Adrenal gland (tissue), 9 donors: ENCODE measurements at regions not wholly inside any gene's neighbourhood (a gene's known extent, or its start where the extent isn't known, plus 50 kb on each side); places are given as distances from the start of the nearest gene placed in this dataset.

Experiments
- DNase-seq, 7 donors: peaks; one replicate each; pipeline ENCODE4 v3.0.0-alpha.2; 2019 to 2020
- H3K27ac ChIP-seq, 5 donors: fragments of 200-600 bp; sonication (generic) in 4 of 5; 1 replicate in 3 of 5; 2 replicates in 2 of 5; pipeline versions ENCODE4 v1.5.1 to v1.8.0; 2016 to 2020; ENCODE audit warnings: mild to moderate bottlenecking in 1 of 5
- H3K27me3 ChIP-seq: fragments of 200-600 bp; 2 replicates; pipeline ENCODE4 v1.8.0; 2021
- H3K36me3 ChIP-seq, 2 donors: fragments of 200-600 bp; replicated peaks in 1 of 2; 1 replicate in 1 of 2; 2 replicates in 1 of 2; pipeline versions ENCODE4 v1.5.1 to v1.8.0; 2018 to 2022
- H3K4me1 ChIP-seq, 2 donors: fragments of 200-600 bp; replicated peaks in 1 of 2; 1 replicate in 1 of 2; 2 replicates in 1 of 2; pipeline versions ENCODE4 v1.5.1 to v1.8.0; 2018 to 2021
- H3K4me3 ChIP-seq, 4 donors: fragments of 200-600 bp; sonication (generic) in 3 of 4; one replicate each; pipeline ENCODE4 v1.5.1; 2016 to 2018
- H3K9me3 ChIP-seq, 3 donors: fragments of 200-600 bp; sonication (generic) in 1 of 3; replicated peaks in 1 of 3; 1 replicate in 2 of 3; 2 replicates in 1 of 3; pipeline versions ENCODE4 v1.5.1 to v1.8.0; 2016 to 2021
- POLR2A ChIP-seq, 2 donors: fragments of 450-650 bp; IDR thresholded peaks; one replicate each; pipeline ENCODE4 v1.6.1; 2017; ENCODE audit warnings: antibody characterized with exemption in 2 of 2, mild to moderate bottlenecking in 2 of 2, moderate library complexity in 1 of 2
- WGBS, 4 donors: extraction: QIAGEN DNeasy Blood & Tissue Kit in 2 of 4; methylation state at CpG; one replicate each; pipeline versions ENCODE4 v1.1.5 to v1.1.7; 2013 to 2017; 5-methylcytosine and 5-hydroxymethylcytosine counted together
- intact Hi-C, 2 donors: fragments of 100-400 bp; cut with DNase I; formaldehyde crosslinking; loops; one replicate each; pipeline versions ENCODE4 v1.14.1 to v1.15.0; 2022 to 2023
- TF ChIP-seq, protein P1 (sequence below), 6 experiments: fragments of 450-650 bp in 4 of 6; fragments of 200-600 bp in 2 of 6; sonication (generic) in 1 of 6; IDR thresholded peaks; 1 replicate in 5 of 6; 2 replicates in 1 of 6; pipeline versions ENCODE4 v1.5.1 to v1.8.0; 2016 to 2021; ENCODE audit warnings: antibody characterized with exemption in 6 of 6, mild to moderate bottlenecking in 2 of 6, moderate library complexity in 1 of 6
- donor health status: healthy with polysubstance abuse.
- donor health status: Bipolar disorder and iron deficiency.
- donor health status: DM: yes; HTN: yes; CAD: no.
- donor health status: DM: no; HTN: no; CAD: no.
- donor health status: DM: no; HTN: no; CAD: no.

DNA sequence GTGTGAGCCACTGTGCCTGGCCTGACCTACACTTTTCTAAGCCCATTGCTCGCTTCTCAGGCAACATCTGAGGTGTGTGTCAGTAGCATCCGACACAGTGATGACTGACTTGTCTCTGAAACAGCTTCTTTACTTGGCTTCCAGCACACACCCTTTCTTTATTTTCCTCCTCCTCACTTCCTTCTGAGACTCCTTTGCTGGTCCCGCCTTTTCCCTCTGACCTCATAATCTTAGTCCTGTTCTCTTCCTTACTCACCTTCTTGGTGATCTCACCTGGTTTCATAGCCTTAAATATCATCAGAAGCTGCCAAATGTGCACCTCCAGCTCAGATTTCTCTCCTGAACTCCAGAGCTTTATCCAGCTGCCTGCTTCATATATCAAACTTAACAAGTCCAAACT is 66.6 kb upstream of the PELI1 start:
- intact Hi-C loops, result no loop called here
- Histone ChIP-seq H3K4me3 (no peak overlapping the region), H3K9me3 (no peaks in the 10 kb centered on the region), H3K4me1 (no peaks in the 10 kb centered on the region), H3K27me3 (no peaks in the 10 kb centered on the region), H3K36me3 (no peaks in the 10 kb centered on the region), H3K27ac (no peak overlapping the region)
- no peak for DNase-seq
- WGBS, 4 donors, result 88 to 97% (median 92%) methylated on average over 3 of the region's 3 CpGs
- TF ChIP-seq, protein P1, sequence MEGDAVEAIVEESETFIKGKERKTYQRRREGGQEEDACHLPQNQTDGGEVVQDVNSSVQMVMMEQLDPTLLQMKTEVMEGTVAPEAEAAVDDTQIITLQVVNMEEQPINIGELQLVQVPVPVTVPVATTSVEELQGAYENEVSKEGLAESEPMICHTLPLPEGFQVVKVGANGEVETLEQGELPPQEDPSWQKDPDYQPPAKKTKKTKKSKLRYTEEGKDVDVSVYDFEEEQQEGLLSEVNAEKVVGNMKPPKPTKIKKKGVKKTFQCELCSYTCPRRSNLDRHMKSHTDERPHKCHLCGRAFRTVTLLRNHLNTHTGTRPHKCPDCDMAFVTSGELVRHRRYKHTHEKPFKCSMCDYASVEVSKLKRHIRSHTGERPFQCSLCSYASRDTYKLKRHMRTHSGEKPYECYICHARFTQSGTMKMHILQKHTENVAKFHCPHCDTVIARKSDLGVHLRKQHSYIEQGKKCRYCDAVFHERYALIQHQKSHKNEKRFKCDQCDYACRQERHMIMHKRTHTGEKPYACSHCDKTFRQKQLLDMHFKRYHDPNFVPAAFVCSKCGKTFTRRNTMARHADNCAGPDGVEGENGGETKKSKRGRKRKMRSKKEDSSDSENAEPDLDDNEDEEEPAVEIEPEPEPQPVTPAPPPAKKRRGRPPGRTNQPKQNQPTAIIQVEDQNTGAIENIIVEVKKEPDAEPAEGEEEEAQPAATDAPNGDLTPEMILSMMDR (IDR thresholded peaks at IDR 0.05), result no peak
- TF ChIP-seq POLR2A (IDR thresholded peaks at IDR 0.05), result no peak

DNA sequence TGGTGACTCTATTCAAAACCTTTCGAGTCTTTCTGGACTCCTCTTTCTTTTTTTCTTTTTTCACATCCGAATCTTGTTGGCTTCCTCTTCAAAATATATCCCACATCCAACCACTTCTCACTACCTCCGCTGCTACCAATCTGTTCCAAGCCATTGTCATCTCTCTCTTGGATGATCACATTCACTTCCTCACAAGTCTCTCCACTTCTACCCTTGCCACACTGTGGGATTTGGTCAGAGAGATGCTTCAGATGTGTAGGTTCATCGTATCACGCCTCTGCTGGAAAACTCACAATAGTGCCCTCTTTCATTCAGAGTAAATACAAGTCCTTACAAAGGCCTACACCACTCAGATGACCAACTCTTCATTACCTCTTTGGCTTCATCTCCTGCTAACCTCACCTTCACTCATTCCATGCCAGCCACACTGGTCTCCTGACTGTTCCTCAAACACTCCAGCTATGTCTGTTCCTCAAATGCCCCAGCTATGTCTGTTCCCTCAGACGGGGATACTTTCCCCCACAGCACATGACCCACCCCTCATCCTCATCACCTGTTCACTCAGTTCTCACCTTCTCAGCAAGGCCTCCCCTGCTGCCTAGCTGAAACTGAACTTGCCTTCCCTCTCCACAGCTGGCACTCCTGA is 67.2 kb upstream of the PELI1 start:
- DNase-seq, result no peak
- Histone ChIP-seq H3K27me3 (no peaks in the 10 kb centered on the region), H3K36me3 (no peaks in the 10 kb centered on the region), H3K4me1 (no peaks in the 10 kb centered on the region), H3K27ac (peak overlapping the region in 1 of 5 donors; percentile 11), H3K9me3 (no peaks in the 10 kb centered on the region), H3K4me3 (no peak overlapping the region)
- intact Hi-C loops, result no loop called here
- TF ChIP-seq, protein P1 (IDR thresholded peaks at IDR 0.05), result no peak
- TF ChIP-seq POLR2A (IDR thresholded peaks at IDR 0.05), result no peak
- 77 to 88% (median 81%) methylated on average over 6 of the region's 6 CpGs for WGBS, 4 donors

DNA sequence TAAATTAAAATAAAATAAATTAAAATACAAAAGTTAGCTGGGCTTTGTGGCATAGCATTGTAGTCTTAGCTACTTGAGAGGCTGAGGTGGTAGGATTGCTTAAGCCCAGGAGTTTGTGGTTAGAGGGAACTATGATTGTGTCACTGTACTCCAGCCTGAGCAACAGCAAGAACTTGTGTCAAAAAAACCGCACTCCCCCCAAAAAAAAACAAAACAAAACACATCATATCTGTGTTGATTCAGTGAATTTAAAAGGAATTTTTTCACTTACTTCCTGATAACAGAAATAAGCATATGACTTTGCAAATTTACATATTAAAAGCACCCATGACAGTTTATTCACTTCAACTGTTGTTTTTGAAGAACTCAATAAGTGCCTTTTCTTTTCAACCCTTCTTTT is 68.1 kb upstream of the PELI1 start:
- 55 to 74% (median 62%) methylated on average over 1 of the region's 1 CpG for WGBS, 4 donors
- Histone ChIP-seq H3K4me1 (no peaks in the 10 kb centered on the region), H3K4me3 (no peak overlapping the region), H3K27ac (no peak overlapping the region), H3K36me3 (no peaks in the 10 kb centered on the region), H3K9me3 (no peaks in the 10 kb centered on the region), H3K27me3 (no peaks in the 10 kb centered on the region)
- intact Hi-C loops, result no loop called here
- no peak for DNase-seq
- TF ChIP-seq POLR2A (IDR thresholded peaks at IDR 0.05), result no peak
- TF ChIP-seq, protein P1 (IDR thresholded peaks at IDR 0.05), result no peak

DNA sequence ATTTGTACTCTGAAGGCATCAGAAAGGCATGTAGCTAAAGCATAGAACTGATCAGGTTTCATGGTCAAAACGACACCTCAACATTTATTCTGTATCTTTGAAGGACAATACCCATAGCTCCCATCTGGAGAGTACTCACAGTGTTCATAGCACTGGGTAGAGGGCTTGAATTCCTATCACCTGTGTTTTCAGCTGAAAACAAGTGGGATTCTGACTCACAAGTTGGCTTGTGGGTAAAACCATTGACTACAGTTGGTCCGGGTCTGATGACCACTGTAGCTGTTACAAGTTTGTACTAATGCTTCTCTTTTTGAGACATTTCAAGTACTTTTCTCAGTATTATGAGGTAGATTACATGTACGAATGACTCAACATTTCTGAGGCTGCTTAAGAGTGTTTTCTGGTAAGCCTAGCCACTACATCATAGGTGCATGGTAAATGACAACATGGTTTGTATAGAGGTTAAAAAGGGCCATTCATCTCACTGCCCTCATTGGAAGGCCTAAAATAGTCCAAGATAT is 68.6 kb upstream of the PELI1 start:
- Histone ChIP-seq H3K27ac (peak overlapping the region in 2 of 5 donors; percentile 2 to 53), H3K36me3 (no peaks in the 10 kb centered on the region), H3K27me3 (no peaks in the 10 kb centered on the region), H3K4me3 (no peak overlapping the region), H3K4me1 (no peaks in the 10 kb centered on the region), H3K9me3 (no peaks in the 10 kb centered on the region)
- WGBS, 4 donors, result 78 to 85% (median 83%) methylated on average over 3 of the region's 3 CpGs
- no peak for TF ChIP-seq POLR2A (IDR thresholded peaks at IDR 0.05)
- TF ChIP-seq, protein P1 (IDR thresholded peaks at IDR 0.05), result no peak
- intact Hi-C loops, result no loop called here
- DNase-seq, result no peak
